Activated CD4-positive, alpha-beta T cell treated with anti-CD3 and anti-CD28 coated beads for 36 hours (primary cell): ENCODE measurements at regions not wholly inside any gene's neighbourhood (a gene's known extent, or its start where the extent isn't known, plus 50 kb on each side); places are given as distances from the start of the nearest gene placed in this dataset.
A peak's percentile ranks its signal among the peaks of the same experiment; 100 is the strongest.

Experiments used
- ATAC-seq: fragments of 200-7000 bp; cut with Tn5 transposase; one replicate; pipeline ENCODE4 v1.10.0; 2021; ENCODE audit warnings: mild to moderate bottlenecking, moderate library complexity
- CTCF ChIA-PET: fragments of 350-600 bp; sonication (Branson Sonifier 250); formaldehyde crosslinking; loops from one replicate; lab custom pipeline; 2021; ENCODE audit warnings: antibody characterized with exemption; lab: Charles Lee
- POLR2A ChIA-PET: fragments of 350-600 bp; sonication (Branson Sonifier 250); formaldehyde crosslinking; loops from one replicate; lab custom pipeline; 2021; ENCODE audit warnings: antibody characterized with exemption, inconsistent platforms; lab: Charles Lee
- DNase-seq: peaks from one replicate; pipeline ENCODE4 v3.0.0-alpha.2; 2020
- H3K27ac Mint-ChIP-seq: one replicate; pipeline ENCODE4 v1.8.0; 2021; ENCODE audit warnings: mixed read lengths
- H3K27me3 Mint-ChIP-seq: one replicate; pipeline ENCODE4 v1.8.0; 2021; ENCODE audit warnings: mixed read lengths
- H3K36me3 Mint-ChIP-seq: one replicate; pipeline ENCODE4 v1.8.0; 2021; ENCODE audit warnings: low read depth, mixed read lengths
- H3K4me1 Mint-ChIP-seq: one replicate; pipeline ENCODE4 v1.8.0; 2021; ENCODE audit warnings: mixed read lengths
- H3K4me3 Mint-ChIP-seq: one replicate; pipeline ENCODE4 v1.8.0; 2021; ENCODE audit warnings: mild to moderate bottlenecking, moderate library complexity, mixed read lengths
- H3K9me3 Mint-ChIP-seq: one replicate; pipeline ENCODE4 v1.8.0; 2021; ENCODE audit warnings: low read depth, mixed read lengths
- intact Hi-C, 2 experiments: fragments of 100-400 bp; cut with DNase I in 1 of 2; cut with micrococcal nuclease in 1 of 2; formaldehyde crosslinking; loops; one replicate each; pipeline versions ENCODE4 v1.14.2 to v1.15.1; 2022 to 2024; cut with DNase I, micrococcal nuclease

DNA sequence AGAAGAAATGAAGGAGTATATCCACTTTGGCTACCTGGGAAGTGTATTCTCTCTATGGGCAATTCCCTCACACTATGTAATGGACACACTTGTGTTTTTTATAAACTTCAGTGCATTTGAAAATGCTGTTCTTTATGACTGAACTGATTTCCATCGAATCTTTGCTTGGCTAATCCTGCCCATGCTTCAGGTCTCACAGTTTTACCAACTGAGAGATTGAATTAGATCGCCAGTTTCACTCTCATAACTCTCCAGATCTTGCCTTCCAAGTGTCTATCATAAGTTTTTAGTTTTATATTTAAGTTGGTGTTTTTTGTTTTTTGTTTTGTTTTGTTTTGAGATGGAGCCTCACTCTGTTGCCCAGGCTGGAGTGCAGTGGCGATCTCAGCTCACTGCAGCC, 73.5 kb upstream of the MBNL1 start:
- ChIA-PET POLR2A (no interaction called here), CTCF (no interaction called here)
- DNase-seq, result no peak
- intact Hi-C loops, result loop anchor here (5.0 to 10.0 kb wide), 3 partner anchors 117 to 1430 kb away; partner anchors contain the start of gene SIAH2 (in 1 of the 2)
- Mint-ChIP-seq H3K9me3 (no peaks in the 10 kb centered on the region), H3K4me3 (peak overlapping the region; percentile 50), H3K27ac (peak overlapping the region; percentile 85), H3K27me3 (no peaks in the 10 kb centered on the region), H3K36me3 (peaks cover 5% of the 10 kb centered on the region), H3K4me1 (peaks cover 83% of the 10 kb centered on the region)
- ATAC-seq, result no peak

DNA sequence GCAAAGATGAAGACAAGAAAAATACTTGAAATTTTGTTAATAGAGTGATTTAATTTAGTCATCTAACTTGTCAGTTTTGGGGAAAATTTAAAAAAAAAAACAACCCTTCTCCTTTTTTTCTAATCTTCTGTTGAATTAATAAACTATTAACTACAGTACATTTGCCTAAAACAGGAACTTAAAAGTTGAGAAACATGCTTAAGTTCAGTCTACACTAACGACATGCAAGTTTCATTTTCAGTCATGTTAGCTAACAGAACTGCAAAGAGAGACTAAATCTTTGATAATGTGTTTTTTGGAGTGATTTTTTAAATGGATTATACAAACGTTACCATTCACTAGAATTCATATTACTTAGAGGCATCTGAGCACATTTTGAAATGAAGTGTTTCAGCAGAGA, 71.9 kb upstream of the MBNL1 start:
- peaks cover 84% of the 10 kb centered on the region for H3K4me1 Mint-ChIP-seq
- no peaks in the 10 kb centered on the region for H3K27me3 Mint-ChIP-seq
- ATAC-seq (peak; percentile 14), DNase-seq (no peak)
- H3K9me3 Mint-ChIP-seq, result no peaks in the 10 kb centered on the region
- POLR2A ChIA-PET, result no interaction called here
- H3K36me3 Mint-ChIP-seq, result peaks cover 5% of the 10 kb centered on the region
- intact Hi-C loops, result loop anchor here (1.0 to 10.0 kb wide), 7 partner anchors 9 to 1432 kb away; partner anchors contain the start of gene SIAH2 (in 1 of the 2)
- H3K27ac Mint-ChIP-seq, result peak overlapping the region; percentile 96
- CTCF ChIA-PET, result interaction anchor here (0.7 to 3.7 kb wide), 3 partner anchors 12 to 48 kb away, joined by 3 to 17 read pairs (median 3); no protein-coding TSS in a partner anchor
- H3K4me3 Mint-ChIP-seq, result peak overlapping the region; percentile 72

DNA sequence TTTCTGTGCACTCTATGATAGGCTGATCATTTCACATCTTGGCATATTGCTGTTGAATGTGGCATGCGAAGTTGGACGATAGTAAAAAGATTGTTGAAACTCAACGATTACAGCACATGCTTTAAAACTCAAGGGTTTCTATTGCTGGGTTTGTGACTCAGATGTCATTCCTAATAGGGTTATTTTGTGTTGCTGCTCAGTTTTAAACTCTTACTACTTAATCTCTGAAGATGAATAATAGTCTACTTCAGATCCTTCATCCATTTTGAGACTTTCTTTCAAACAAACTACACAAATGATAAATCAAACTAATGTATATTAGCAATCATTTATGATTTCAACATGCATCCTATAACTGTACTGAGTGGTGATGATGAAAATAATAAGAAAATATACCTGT, 71.3 kb upstream of the MBNL1 start:
- POLR2A ChIA-PET, result interaction anchor here (0.6 kb wide), 1 partner anchor 69 kb away, joined by 4 read pairs; no protein-coding TSS in a partner anchor
- Mint-ChIP-seq H3K4me3 (peak overlapping the region; percentile 72), H3K27me3 (no peaks in the 10 kb centered on the region), H3K9me3 (no peaks in the 10 kb centered on the region), H3K27ac (peak overlapping the region; percentile 96), H3K4me1 (peaks cover 80% of the 10 kb centered on the region), H3K36me3 (peaks cover 5% of the 10 kb centered on the region)
- intact Hi-C loops, result loop anchor here (1.0 to 10.0 kb wide), 7 partner anchors 8 to 1433 kb away; partner anchors contain the start of gene SIAH2 (in 1 of the 2)
- no peak for DNase-seq
- CTCF ChIA-PET, result interaction anchor here (0.9 to 3.7 kb wide), 4 partner anchors 12 to 103 kb away, joined by 3 to 17 read pairs (median 8); no protein-coding TSS in a partner anchor
- ATAC-seq, result peak; percentile 28

DNA sequence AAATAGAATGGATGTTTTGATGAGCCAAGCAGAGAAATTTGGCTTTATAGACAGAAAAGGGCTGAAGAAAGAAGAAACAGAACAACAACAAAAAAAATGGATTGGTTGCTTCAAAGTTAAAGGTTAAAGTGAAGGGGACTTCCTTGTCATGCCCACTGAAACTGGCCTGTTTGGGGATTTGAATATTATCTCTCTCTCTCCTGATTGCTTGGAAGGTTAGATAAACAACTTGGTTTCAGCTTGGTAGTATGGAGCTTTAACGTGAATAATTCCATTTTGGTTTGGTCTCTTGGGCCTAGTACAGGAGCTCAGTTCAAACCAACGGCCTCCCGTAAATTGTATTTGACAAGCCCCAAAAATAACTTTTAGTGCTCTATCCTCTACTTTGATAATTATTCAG, 70.8 kb upstream of the MBNL1 start:
- DNase-seq, result no peak
- CTCF ChIA-PET, result interaction anchor here (0.9 to 3.7 kb wide), 6 partner anchors 11 to 124 kb away, joined by 3 to 17 read pairs (median 8); no protein-coding TSS in a partner anchor
- ATAC-seq, result peak; percentile 14
- H3K4me1 Mint-ChIP-seq, result peaks cover 78% of the 10 kb centered on the region
- H3K9me3 Mint-ChIP-seq, result no peaks in the 10 kb centered on the region
- intact Hi-C loops, result loop anchor here (1.0 to 10.0 kb wide), 9 partner anchors 7 to 1433 kb away; partner anchors contain the start of genes MBNL1 (in 2 of the 2) and SIAH2 (in 1 of the 2)
- peaks cover 5% of the 10 kb centered on the region for H3K36me3 Mint-ChIP-seq
- POLR2A ChIA-PET, result interaction anchor here (0.6 kb wide), 1 partner anchor 68 kb away, joined by 4 read pairs; no protein-coding TSS in a partner anchor
- H3K27me3 Mint-ChIP-seq, result no peaks in the 10 kb centered on the region
- peak overlapping the region; percentile 96 for H3K27ac Mint-ChIP-seq
- peak overlapping the region; percentile 72 for H3K4me3 Mint-ChIP-seq

DNA sequence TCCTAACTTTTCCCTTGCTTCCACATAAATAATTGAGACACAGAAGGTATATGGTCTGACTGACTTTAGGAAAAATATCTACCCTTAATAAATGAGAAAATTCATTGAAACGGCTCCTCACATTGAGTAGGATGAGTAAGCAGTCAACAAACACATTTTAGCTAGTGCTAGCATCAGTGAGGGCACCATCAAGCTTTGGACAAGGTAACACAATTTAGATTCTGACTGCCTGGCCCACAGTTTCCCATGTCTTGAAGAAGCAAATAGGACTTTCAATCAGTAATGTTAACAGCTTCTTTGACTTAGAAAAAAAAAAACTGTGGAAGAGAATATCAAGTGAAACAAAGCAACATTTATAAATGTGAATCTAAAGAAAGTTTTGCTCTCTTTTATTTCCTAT, 70.1 kb upstream of the MBNL1 start:
- Mint-ChIP-seq H3K4me3 (peak overlapping the region; percentile 72), H3K27ac (peak overlapping the region; percentile 96), H3K4me1 (peaks cover 71% of the 10 kb centered on the region), H3K9me3 (no peaks in the 10 kb centered on the region), H3K36me3 (peaks cover 5% of the 10 kb centered on the region), H3K27me3 (no peaks in the 10 kb centered on the region)
- ChIA-PET CTCF (interaction anchor here (0.7 to 3.7 kb wide), 9 partner anchors 8 to 123 kb away, joined by 3 to 17 read pairs (median 5); no protein-coding TSS in a partner anchor), POLR2A (interaction anchor here (0.6 kb wide), 2 partner anchors 77 to 205 kb away, joined by 4 to 5 read pairs; no protein-coding TSS in a partner anchor)
- ATAC-seq (no peak), DNase-seq (no peak)
- intact Hi-C loops, result loop anchor here (2.0 to 10.0 kb wide), 6 partner anchors 44 to 1434 kb away; partner anchors contain the start of genes MBNL1 (in 2 of the 2) and SIAH2 (in 1 of the 2)

DNA sequence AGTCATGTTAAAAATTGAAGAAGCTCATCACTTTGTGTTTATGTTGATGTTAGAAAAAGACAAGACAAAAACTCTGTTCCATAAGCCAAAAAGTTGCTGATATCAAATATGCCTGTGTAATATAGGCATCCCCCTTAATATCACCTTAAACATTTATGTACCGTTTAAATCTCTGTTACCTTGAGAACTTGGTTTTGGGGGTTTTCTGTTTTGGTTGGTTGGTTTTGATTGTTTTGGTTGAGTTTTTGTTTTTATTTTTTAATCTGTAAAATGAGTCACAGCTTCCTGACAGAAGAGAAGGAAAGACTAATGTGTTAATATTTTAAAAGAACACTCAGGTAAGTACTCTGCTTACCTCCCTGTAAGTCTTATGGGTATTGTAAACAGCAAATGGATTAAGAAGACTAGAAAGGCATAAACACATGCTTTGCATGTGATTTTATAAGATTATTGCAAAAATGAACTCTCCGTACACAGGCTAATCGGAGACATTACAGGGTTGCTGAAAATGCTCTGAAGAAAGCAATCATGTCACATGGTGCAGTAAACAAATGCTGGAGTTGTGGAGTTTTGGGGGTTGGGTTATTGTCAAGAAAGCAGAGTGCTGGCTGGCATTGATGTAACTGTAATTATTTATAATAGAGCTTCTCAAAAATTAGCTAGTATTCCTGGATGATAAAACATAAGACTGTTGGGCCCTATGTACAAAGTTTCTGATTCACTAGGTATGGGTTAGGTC, 69.5 kb upstream of the MBNL1 start:
- ATAC-seq (peak; percentile 24), DNase-seq (no peak)

DNA sequence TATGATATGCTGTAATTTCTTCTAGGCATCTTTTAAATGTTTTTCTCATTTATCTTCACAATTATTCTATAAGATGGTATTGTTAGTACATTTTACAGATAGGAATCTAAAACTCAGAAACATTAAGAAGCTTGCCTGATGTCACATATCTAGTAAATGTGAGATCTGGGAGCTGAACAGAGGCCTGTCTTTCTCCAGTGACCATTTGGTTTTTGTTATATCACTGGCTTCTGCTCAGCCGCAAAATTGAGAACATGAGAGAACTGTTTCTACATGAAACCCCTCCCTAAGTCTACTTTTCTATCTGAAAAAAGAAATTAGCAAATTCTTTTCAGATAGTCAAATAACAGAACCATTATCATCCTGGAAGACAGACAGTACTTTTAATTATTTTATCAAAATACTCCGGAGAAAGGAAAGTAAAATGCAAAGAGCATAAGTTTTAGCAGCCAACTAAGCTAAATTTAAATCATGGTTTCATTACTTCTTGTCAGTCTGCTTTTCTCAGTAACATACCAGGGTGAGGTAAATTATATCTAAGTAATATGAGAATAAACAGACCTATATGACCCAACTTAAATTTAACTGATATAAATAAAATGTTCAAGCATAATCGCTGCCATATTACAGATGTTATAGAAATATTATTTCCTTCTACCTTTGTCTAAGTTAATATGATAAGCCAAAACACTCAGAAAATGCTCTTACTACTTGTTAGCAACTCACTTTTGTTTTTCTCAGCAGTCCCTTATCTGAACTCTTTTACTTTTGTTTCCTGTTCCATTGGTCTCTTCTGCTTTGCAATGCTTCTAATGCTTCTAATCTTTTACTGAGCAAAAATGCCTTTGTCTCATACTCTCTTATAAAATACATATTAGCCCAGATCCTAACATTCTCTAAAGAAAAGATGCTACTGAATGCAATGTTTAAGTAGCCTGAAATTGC, 68.0 kb upstream of the MBNL1 start:
- ATAC-seq (no peak), DNase-seq (no peak)
- Mint-ChIP-seq H3K4me3 (peak overlapping the region; percentile 72), H3K9me3 (no peaks in the 10 kb centered on the region), H3K27ac (peak overlapping the region; percentile 96), H3K4me1 (peaks cover 66% of the 10 kb centered on the region), H3K36me3 (peaks cover 6% of the 10 kb centered on the region), H3K27me3 (no peaks in the 10 kb centered on the region)
- CTCF ChIA-PET, result interaction anchor here (0.6 to 3.2 kb wide), 9 partner anchors 8 to 57 kb away, joined by 3 to 14 read pairs (median 4); no protein-coding TSS in a partner anchor
- intact Hi-C loops, result loop anchor here in 1 of 2 experiments (10.0 kb wide), 1 partner anchor 964 kb away; the partner anchor contains the start of gene RAP2B
- POLR2A ChIA-PET, result interaction anchor here (0.7 to 1.2 kb wide), 3 partner anchors 10 to 43 kb away, joined by 3 read pairs; no protein-coding TSS in a partner anchor

More for the DNA sequence above, 69.5 kb upstream of the MBNL1 start:
- H3K4me3 Mint-ChIP-seq, result peak overlapping the region; percentile 72
- peak overlapping the region; percentile 96 for H3K27ac Mint-ChIP-seq
- intact Hi-C loops, result loop anchor here (2.0 to 10.0 kb wide), 6 partner anchors 44 to 1434 kb away; partner anchors contain the start of genes MBNL1 (in 2 of the 2) and SIAH2 (in 1 of the 2)
- CTCF ChIA-PET, result interaction anchor here (1.0 to 3.7 kb wide), 8 partner anchors 9 to 123 kb away, joined by 3 to 17 read pairs (median 5); no protein-coding TSS in a partner anchor
- POLR2A ChIA-PET, result interaction anchor here (0.6 to 0.8 kb wide), 3 partner anchors 45 to 204 kb away, joined by 3 to 5 read pairs (median 4); no protein-coding TSS in a partner anchor
- peaks cover 67% of the 10 kb centered on the region for H3K4me1 Mint-ChIP-seq
- H3K36me3 Mint-ChIP-seq, result peaks cover 5% of the 10 kb centered on the region
- H3K9me3 Mint-ChIP-seq, result no peaks in the 10 kb centered on the region
- no peaks in the 10 kb centered on the region for H3K27me3 Mint-ChIP-seq

DNA sequence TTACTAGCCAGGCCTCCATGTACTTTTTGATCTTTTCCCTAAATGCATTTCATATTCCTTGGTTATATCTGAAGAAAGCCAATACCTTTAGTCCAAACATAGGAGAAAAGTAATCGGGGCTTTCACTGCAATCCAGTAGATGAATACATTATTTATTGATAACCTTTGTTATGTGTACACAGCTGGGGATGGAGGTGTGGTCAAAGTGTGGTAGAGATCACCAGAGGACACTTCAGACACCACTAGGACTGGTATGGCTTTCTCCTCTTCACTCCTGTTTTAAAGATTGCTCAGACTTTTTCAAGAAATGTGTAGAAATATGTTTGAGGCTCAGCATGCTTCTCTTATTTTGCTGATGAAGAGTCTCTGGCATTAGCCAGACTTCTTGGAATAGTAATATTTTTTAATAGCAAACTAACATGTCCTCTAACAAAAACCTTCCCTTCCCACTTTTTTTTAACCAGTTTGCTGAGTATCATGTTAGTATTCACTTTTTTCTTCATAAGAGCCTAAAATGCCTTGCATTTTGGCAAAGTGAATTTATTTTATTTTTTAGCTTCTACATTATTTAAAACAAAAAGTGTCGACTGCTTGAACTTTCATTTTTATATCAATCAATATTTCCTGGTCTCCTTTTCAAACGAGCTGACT, 65.6 kb upstream of the MBNL1 start:
- DNase-seq, result peak; percentile 37
- ATAC-seq, result peak; percentile 20
- Mint-ChIP-seq H3K27ac (peak overlapping the region; percentile 91), H3K4me3 (peak overlapping the region; percentile 75), H3K27me3 (no peaks in the 10 kb centered on the region), H3K4me1 (peaks cover 63% of the 10 kb centered on the region), H3K36me3 (peaks cover 5% of the 10 kb centered on the region), H3K9me3 (peaks cover 2% of the 10 kb centered on the region)
- ChIA-PET CTCF (interaction anchor here (0.6 to 3.1 kb wide), 15 partner anchors 9 to 1794 kb away, joined by 3 to 17 read pairs (median 4); no protein-coding TSS in a partner anchor), POLR2A (interaction anchor here (0.6 to 1.3 kb wide), 2 partner anchors 16 to 66 kb away, joined by 4 to 11 read pairs; partner anchors contain the start of gene MBNL1)
- intact Hi-C loops, result loop anchor here in 1 of 2 experiments (10.0 kb wide), 1 partner anchor 962 kb away; the partner anchor contains the start of gene RAP2B

DNA sequence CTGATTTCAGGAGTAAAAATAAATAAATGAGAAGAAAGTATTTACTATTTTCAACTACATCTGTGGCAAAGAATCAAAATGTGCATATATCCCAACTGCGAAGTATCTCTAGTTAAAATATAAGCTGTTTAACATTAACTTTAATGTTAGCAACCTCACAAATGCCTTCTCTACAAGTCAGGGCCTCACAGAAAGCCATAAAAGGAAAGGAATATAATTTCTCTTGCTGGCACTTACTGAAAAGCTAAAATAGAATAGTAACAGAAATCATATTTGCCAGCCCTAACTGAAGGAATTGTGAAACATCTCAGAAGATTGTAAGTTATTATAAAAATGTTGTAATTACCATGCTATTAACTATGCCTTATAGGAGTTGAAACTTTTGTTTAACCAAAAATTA, 65.1 kb upstream of the MBNL1 start:
- ATAC-seq, result no peak
- Mint-ChIP-seq H3K27me3 (no peaks in the 10 kb centered on the region), H3K9me3 (peaks cover 2% of the 10 kb centered on the region), H3K4me3 (peak overlapping the region; percentile 75), H3K27ac (peak overlapping the region; percentile 91), H3K36me3 (peaks cover 9% of the 10 kb centered on the region), H3K4me1 (peaks cover 63% of the 10 kb centered on the region)
- no peak for DNase-seq
- ChIA-PET CTCF (interaction anchor here (0.7 to 3.1 kb wide), 18 partner anchors 10 to 132 kb away, joined by 3 to 17 read pairs (median 3); no protein-coding TSS in a partner anchor), POLR2A (interaction anchor here (0.6 to 1.3 kb wide), 3 partner anchors 16 to 87 kb away, joined by 3 to 11 read pairs (median 4); partner anchors contain the start of gene MBNL1)
- intact Hi-C loops, result loop anchor here (2.0 to 10.0 kb wide), 4 partner anchors 39 to 995 kb away; partner anchors contain the start of gene RAP2B (in 1 of the 2)
